ENCODE measurements at regions not wholly inside any gene's neighbourhood (a gene's known extent, or its start where the extent isn't known, plus 50 kb on each side); places are given as distances from the start of the nearest gene placed in this dataset.
"Not testable (repeated sequence)": the region's sequence is repeated elsewhere in the genome, so short reads cannot be mapped to it uniquely, and the experiment has no call there.

- DNase-seq (ENCODE audit: low read depth), result no peak
Observed at GRCh38 chr6:21710216-21710615, 116.7 kb downstream of the SOX4 start.

- no peak for DNase-seq (ENCODE audit: low read depth)
Observed at GRCh38 chr6:21710908-21711627, 117.5 kb downstream of the SOX4 start.

DNA sequence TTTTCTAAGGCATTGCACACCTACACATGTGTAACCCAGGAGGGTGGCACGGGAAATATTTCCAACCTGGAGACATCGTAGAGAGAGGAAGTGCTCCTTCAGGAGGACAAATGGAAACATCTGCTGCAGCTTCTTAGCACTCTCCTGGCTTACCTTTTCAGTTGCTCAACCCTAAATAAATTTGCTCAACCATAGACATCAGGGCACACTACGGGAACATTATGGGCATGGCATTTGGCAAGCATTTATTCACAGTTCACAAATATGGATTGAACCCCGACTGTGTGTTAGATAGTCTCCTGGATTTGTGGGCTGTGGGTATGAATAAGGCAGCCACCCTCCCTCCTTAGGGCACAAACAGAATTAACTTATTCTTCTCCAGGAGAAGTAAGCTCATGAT is 118.7 kb downstream of the SOX4 start:
- no peak for DNase-seq (ENCODE audit: low read depth)

- DNase-seq (ENCODE audit: low read depth), result no peak
Observed at GRCh38 chr6:21713481-21713880, 119.9 kb downstream of the SOX4 start.

DNA sequence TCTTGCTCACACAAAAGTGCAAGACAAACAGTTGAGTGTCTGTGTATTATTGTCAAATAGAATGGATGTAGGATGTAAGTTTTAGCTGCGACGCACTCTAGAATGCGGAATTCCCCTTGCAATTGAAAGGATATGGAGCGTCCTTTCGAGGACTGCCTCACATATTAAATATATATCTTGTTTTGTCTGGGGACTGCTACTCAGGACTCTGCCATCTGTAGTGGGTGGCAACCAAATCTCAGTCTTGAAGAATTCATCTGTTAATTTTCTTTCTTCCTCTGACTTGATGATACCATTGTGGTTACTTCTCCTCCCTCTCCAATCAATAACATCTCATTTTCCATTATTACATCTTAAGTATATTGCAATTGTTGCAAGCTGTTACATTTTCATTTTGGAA is 121.6 kb downstream of the SOX4 start:
- no peak for DNase-seq (ENCODE audit: low read depth)

DNA sequence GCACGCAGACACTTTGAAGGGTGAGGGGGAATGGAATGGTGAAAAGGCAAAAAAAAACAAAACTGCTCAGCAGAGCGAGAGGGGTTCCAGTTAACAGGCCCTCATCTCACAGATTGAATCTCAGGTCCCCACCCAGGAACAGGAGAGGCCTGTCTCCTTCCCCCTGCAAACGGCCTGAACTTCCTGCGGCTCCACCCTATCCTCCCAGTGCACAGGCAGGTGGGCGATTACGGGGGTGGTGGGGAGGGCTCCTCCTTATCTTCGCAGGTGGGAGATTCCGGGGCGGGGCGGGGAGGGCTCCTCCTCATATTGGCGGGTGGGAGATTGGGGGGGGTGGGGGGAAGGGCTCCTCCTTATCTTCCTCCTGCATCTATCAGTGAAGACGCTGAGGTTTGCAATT is 129.0 kb downstream of the SOX4 start:
- DNase-seq (ENCODE audit: low read depth), result no peak

GRCh38 chr6:21726676-21727075 is 133.1 kb downstream of the SOX4 start:
- DNase-seq (ENCODE audit: low read depth), result no peak

DNA sequence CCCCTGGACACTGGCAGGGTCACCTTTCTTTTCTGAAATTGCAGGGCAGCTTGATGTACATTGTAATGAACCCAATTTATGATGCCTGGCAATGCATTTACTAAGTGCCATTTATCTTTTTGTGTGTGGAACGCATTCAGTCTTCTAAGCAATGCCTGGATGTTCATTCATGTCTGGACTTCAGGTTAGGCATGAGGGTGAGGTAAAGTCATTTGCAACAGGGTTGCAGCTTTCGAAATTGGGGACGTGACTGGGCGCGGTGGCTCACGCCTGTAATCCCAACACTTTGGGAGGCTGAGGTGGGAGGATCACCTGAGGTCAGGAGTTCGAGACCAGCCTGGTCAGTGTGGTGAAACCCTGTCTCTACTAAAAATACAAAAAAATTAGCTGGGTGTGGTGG is 134.6 kb downstream of the SOX4 start:
- no peak for DNase-seq (ENCODE audit: low read depth)

DNA sequence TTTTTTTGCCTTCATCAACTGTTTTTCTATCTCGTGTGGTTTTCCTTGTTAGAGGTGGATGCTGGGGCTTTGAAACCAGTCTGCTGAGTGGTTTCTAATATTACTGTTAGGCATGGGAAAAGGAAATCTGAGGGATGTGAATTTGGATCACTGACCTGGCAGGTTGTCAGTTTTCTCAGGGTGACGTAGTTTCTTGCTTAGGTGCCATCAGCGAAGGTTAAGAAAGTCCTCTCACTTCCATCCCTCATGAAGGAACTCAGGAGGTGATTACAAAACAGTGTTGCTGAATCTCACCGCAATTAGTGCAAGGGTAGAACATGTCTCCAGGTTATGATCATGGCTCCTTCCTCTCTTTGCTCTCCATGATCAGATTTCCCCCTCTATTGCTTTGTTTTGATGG is 135.9 kb downstream of the SOX4 start:
- no peak for DNase-seq (ENCODE audit: low read depth)

- DNase-seq (ENCODE audit: low read depth), result no peak
Observed at GRCh38 chr6:21730533-21730932, 137.0 kb downstream of the SOX4 start.

GRCh38 chr6:21731411-21732031 is 138.0 kb downstream of the SOX4 start:
- no peak for DNase-seq (ENCODE audit: low read depth)

DNA sequence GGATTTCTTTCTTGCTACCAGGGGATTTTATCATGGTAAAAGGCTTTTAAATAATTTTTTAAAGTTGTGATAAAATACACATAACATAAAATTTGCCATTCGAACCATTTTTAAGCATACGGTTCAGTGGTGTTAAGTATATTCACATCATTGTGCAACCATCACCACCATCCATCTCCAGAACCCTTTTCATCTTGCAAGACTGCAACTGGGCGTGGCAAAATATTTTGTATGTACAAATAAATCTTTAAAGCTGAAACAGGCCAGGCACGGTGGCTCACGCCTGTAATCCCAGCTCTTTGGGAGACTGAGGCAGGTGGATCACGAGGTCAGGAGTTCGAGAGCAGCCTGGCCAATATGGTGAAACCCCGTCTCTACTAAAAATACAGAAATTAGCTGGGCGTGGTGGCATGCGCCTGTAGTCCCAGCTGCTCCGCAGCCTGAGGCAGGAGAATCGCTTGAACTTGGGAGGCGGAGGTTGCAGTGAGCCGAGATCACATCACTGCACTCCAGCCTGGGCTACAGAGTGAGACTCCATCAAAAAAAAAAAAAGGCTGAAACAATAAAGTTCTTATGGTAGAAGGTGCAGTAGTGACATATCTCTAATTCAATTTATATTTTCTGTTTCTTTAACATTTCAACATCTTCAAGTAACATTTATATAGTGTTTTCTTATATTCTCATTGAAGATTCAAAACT is 138.6 kb downstream of the SOX4 start:
- DNase-seq (ENCODE audit: low read depth), result not testable (repeated sequence)

GRCh38 chr6:21732731-21733130 is 139.2 kb downstream of the SOX4 start:
- DNase-seq (ENCODE audit: low read depth), result no peak

DNA sequence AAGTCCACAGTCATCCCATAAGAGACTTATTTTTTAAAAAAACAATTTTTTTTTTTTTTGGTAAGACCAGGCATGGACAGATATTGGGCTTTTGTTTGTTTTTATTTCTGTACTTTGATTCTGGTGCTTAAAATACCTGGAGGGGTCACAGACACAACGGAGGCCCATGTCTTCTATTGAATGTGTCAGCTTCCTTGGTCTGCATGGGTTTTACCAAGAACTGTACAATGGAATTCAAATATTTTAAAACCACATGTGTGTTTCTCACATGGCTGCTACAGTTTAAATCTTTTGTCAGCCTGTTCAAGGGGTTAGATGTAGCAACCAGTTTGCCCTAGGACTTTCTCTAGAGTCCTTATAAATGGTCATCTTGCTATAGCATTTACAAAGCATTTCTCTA is 139.8 kb downstream of the SOX4 start:
- no peak for DNase-seq (ENCODE audit: low read depth)

- no peak for DNase-seq (ENCODE audit: low read depth)
Observed at GRCh38 chr6:21734204-21734603, 140.7 kb downstream of the SOX4 start.

DNA sequence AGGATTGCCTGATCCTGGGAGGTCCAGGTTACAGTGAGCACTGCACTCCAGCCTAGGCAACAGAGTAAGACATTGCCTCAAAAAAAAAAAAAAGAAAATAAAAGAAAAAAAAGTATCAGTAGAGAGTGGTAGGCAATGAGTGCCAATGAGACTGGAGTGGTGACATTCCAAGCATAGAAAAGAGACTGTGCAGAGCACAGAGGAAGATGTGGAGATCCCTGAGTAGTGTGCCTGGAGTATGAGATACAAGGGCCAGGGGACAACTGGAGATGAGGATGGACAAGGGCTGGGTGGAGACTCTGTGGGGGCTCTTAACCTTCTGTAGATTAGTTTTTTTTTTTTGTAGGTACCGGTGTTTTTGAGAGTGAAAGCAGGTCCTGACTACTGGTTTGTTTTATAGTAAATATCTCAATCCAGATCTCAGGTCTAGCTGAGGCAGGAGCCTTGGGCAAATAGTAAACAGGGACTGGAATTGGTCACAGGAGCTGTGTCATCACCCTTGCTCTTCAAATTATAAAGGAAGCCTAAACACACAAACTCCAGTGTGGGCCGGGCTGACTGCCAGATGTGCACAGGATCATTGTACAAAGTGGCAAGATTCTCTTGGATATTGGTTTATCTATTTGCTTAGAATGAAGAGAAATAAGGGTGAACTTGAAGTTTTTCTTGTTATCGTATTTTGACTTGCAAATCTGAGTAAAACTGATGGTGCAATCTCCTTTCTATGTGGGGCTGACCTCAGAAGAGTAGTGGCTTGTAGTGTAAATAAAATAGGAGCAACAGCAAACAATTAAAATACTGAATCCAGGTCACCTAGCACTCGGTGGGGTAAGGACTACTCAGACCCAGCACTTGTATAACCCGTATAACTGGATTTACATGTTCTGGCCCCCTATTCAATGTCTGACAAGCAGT is 144.9 kb downstream of the SOX4 start:
- no peak for DNase-seq (ENCODE audit: low read depth)

DNA sequence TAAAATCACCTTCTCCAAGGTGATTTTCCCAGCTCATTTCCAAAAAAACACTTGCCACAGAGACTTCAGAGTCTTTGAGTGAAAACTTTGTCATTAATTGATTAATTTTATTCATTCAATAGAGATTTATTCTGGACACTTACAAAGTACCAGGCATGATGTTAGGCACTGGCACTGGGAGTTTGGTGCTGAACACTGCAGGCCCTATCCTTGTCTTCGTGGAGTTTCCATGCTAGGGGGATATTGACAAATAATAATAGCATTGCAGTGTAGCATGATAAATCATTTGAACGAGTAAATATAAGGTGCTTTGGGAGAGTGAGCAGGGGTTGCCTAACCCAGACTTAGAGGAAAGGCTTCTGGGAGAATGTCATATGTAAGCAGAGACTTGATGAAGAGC is 145.7 kb downstream of the SOX4 start:
- no peak for DNase-seq (ENCODE audit: low read depth)

GRCh38 chr6:21739838-21740237 is 146.3 kb downstream of the SOX4 start:
- DNase-seq (ENCODE audit: low read depth), result no peak

DNA sequence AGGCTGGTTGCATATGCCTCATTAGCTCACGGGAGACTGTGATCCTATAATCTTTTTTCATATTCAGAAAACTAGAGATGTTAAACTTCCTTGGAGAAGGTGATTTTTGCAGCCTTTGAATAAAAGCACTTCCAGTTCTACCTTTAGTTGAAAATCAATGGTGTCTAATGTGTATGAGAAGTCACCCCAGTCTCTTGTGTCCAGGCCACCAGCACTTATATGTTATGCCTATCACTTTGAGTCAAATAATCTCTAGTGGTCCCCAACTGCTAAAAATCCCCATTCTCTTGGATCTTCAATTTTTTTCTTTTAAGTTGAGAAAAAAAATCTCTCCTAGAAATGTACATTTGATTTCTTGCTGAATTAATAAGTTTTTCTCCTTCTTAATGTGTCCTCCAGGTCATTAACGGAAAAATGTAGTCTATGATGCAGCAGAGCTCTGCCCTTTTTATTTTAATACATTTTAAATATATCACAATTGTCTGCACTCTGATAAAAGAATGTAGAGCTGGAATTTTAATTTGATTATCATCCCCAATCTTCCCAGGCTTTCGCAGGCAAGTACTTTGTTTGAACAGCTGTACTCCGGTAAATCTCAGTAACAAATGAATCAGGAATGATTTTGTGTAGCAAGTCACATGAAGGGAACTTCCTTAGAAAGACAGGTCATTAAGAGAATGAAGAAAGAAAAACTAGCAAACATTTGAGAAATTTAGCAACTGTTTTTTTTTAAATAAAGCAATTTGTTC is 147.0 kb downstream of the SOX4 start:
- no peak for DNase-seq (ENCODE audit: low read depth)

- no peak for DNase-seq (ENCODE audit: low read depth)
Observed at GRCh38 chr6:21741221-21742109, 147.9 kb downstream of the SOX4 start.

DNA sequence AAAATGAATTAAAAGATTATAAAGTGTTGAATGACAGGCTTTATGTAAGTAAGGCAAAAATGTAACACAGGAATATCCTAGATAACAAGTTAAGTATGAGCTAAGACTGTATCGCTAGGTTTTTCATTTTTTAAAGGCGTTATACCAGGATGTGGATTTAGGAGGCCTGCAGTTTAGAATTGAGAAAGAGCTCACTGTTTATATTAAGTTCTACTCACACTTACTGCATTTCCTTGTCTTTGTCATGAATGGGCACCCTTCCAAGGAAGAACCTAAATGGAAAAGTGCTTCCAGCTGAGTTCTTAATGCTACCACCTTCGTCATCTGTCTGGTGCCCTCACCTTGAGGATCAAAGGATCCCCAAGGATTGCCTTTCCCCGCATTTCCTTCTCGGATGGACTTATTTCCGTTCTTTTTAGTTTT is 148.7 kb downstream of the SOX4 start:
- DNase-seq (ENCODE audit: low read depth), result no peak

Data from stimulated activated CD8-positive, alpha-beta memory T cell treated with anti-CD3 and anti-CD28 coated beads, Interleukin-12 subunit alpha, Interleukin-12 subunit beta, amount 100 ng/mL, for 4 hours (primary cell).